IMR-90 (cell line): ENCODE measurements at regions not wholly inside any gene's neighbourhood (a gene's known extent, or its start where the extent isn't known, plus 50 kb on each side); places are given as distances from the start of the nearest gene placed in this dataset.

Source experiments
- ATAC-seq: fragments of 200-7000 bp; cut with Tn5 transposase; 2 replicates; pipeline ENCODE4 v1.9.1; 2020; ENCODE audit warnings: low read depth, mild to moderate bottlenecking, moderate library complexity
- BruUV-seq: library from RNA; stranded (reverse); fragments of 400-500 nt; replicated peaks from 2 replicates; lab custom pipeline; 2021; lab: Mats Ljungman, UMichigan
- CTCF ChIA-PET: fragments of 300-600 bp; formaldehyde crosslinking; extraction: SDS; loops from one replicate; lab custom pipeline; 2021; ENCODE audit warnings: antibody characterized with exemption; lab: Yijun Ruan, JAX
- POLR2A ChIA-PET: fragments of 300-600 bp; sonication (Branson Sonifier 250); formaldehyde crosslinking; loops from one replicate; lab custom pipeline; 2022; ENCODE audit warnings: antibody characterized with exemption; ENCODE audit not compliant: unreplicated experiment; lab: Charles Lee
- DNase-seq: peaks from one replicate; pipeline ENCODE4 v3.0.0; 2013
- H2AFZ ChIP-seq: replicated peaks from 2 replicates; pipeline ENCODE3; 2013; ENCODE audit warnings: low read length, mild to moderate bottlenecking; ENCODE audit not compliant: poor library complexity
- H2AK5ac ChIP-seq: 2 replicates; pipeline ENCODE4 v1.6.1; 2013; ENCODE audit warnings: low read depth, low read length, inconsistent platforms
- H2AK9ac ChIP-seq: replicated peaks from 2 replicates; pipeline ENCODE3; 2013; ENCODE audit warnings: mild to moderate bottlenecking, low read depth, low read length, moderate library complexity; ENCODE audit not compliant: poor library complexity
- H2BK120ac ChIP-seq: 2 replicates; pipeline ENCODE4 v1.6.1; 2013; ENCODE audit warnings: low read depth, low read length, inconsistent platforms
- H2BK15ac ChIP-seq: 3 replicates; pipeline ENCODE4 v1.6.1; 2013; ENCODE audit warnings: low read depth, low read length, inconsistent platforms
- H2BK20ac ChIP-seq: 2 replicates; pipeline ENCODE4 v1.6.1; 2013; ENCODE audit warnings: low read depth, mild to moderate bottlenecking, inconsistent platforms, low read length, moderate library complexity
- H2BK5ac ChIP-seq: 2 replicates; pipeline ENCODE4 v1.6.1; 2013; ENCODE audit warnings: mild to moderate bottlenecking, low read depth, low read length, inconsistent platforms; ENCODE audit not compliant: poor library complexity, severe bottlenecking
- H3K14ac ChIP-seq: replicated peaks from 2 replicates; pipeline ENCODE4 v1.6.1; 2013; ENCODE audit warnings: low read depth, low read length, inconsistent platforms
- H3K18ac ChIP-seq: 2 replicates; pipeline ENCODE4 v1.6.1; 2013; ENCODE audit warnings: low read depth, low read length, control low read depth
- H3K23ac ChIP-seq: 2 replicates; pipeline ENCODE4 v1.6.1; 2013; ENCODE audit warnings: low read depth, low read length, inconsistent platforms
- H3K27ac ChIP-seq: 2 replicates; pipeline ENCODE4 v1.5.1; 2013; ENCODE audit warnings: mild to moderate bottlenecking, control low read depth, low read length; ENCODE audit not compliant: insufficient read depth
- H3K27me3 ChIP-seq: 2 replicates; pipeline ENCODE4 v1.6.1; 2013; ENCODE audit warnings: low read length; ENCODE audit not compliant: control insufficient read depth, insufficient read depth
- H3K36me3 ChIP-seq: 2 replicates; pipeline ENCODE4 v1.6.1; 2013; ENCODE audit warnings: low read length, mixed read lengths; ENCODE audit not compliant: control insufficient read depth, insufficient read depth
- H3K4ac ChIP-seq: 2 replicates; pipeline ENCODE4 v1.6.1; 2013; ENCODE audit warnings: low read depth, low read length, inconsistent platforms
- H3K4me1 ChIP-seq: 2 replicates; pipeline ENCODE4 v1.6.1; 2013; ENCODE audit warnings: low read length, mixed read lengths; ENCODE audit not compliant: control insufficient read depth, insufficient read depth
- H3K4me2 ChIP-seq: 2 replicates; pipeline ENCODE4 v1.6.1; 2013; ENCODE audit warnings: low read depth, mild to moderate bottlenecking, control low read depth, low read length, moderate library complexity
- H3K4me3 ChIP-seq: 2 replicates; pipeline ENCODE4 v1.5.1; 2013; ENCODE audit warnings: low read depth, mild to moderate bottlenecking, control low read depth, low read length, moderate library complexity; ENCODE audit not compliant: insufficient read depth
- H3K56ac ChIP-seq: 2 replicates; pipeline ENCODE4 v1.6.1; 2013; ENCODE audit warnings: low read length, inconsistent platforms; ENCODE audit not compliant: insufficient read depth; ENCODE audit errors: extremely low read depth
- H3K79me1 ChIP-seq, 2 experiments: 2 replicates each; pipeline ENCODE4 v1.6.1; 2013; ENCODE audit warnings: low read length in 2 of 2, inconsistent platforms in 1 of 2, low read depth in 1 of 2
- H3K9ac ChIP-seq: 2 replicates; pipeline ENCODE4 v1.6.1; 2013; ENCODE audit warnings: low read depth, low read length, control low read depth
- H3K9me1 ChIP-seq: 2 replicates; pipeline ENCODE4 v1.6.1; 2013; ENCODE audit warnings: low read length, inconsistent platforms; ENCODE audit not compliant: insufficient read depth
- H3K9me3 ChIP-seq: 2 replicates; pipeline ENCODE4 v1.6.1; 2013; ENCODE audit warnings: low read length; ENCODE audit not compliant: control insufficient read depth, insufficient read depth
- H4K20me1 ChIP-seq: 2 replicates; pipeline ENCODE4 v1.6.1; 2013; ENCODE audit warnings: low read length, inconsistent platforms; ENCODE audit not compliant: insufficient read depth
- H4K5ac ChIP-seq: 2 replicates; pipeline ENCODE4 v1.6.1; 2013; ENCODE audit warnings: mild to moderate bottlenecking, low read depth, low read length, control low read depth
- H4K8ac ChIP-seq, 2 experiments: 2 replicates each; pipeline ENCODE4 v1.6.1; 2013; ENCODE audit warnings: low read depth in 2 of 2, low read length in 2 of 2, control low read depth in 1 of 2, inconsistent platforms in 1 of 2
- H4K91ac ChIP-seq: 2 replicates; pipeline ENCODE4 v1.6.1; 2013; ENCODE audit warnings: low read depth, low read length, inconsistent platforms; ENCODE audit not compliant: insufficient read depth
- BHLHE40 ChIP-seq: fragments of 150-350 bp; IDR thresholded peaks from 2 replicates; pipeline ENCODE4 v1.6.1; 2016; ENCODE audit warnings: mild to moderate bottlenecking, low read depth, low read length
- CEBPB ChIP-seq: IDR thresholded peaks from 2 replicates; pipeline ENCODE4 v1.6.1; 2012; ENCODE audit warnings: low read depth, low read length, improper control_type of control experiment
- CHD1 ChIP-seq: IDR thresholded peaks from 2 replicates; pipeline ENCODE4 v1.6.1; 2012; ENCODE audit warnings: low read depth, low read length, improper control_type of control experiment
- CTCF ChIP-seq: conservative IDR thresholded peaks from 2 replicates; pipeline ENCODE4 v1.5.1; 2012; ENCODE audit warnings: mild to moderate bottlenecking, low read depth, low read length, improper control_type of control experiment
- FOS ChIP-seq: fragments of 150-350 bp; IDR thresholded peaks from 2 replicates; pipeline ENCODE4 v1.6.1; 2016; ENCODE audit warnings: low read depth, low read length
- MAFK ChIP-seq: IDR thresholded peaks from 2 replicates; pipeline ENCODE4 v1.6.1; 2012; ENCODE audit warnings: low read depth, low read length, improper control_type of control experiment
- MAZ ChIP-seq: IDR thresholded peaks from 2 replicates; pipeline ENCODE4 v1.6.1; 2012; ENCODE audit warnings: low read depth, mild to moderate bottlenecking, low read length, improper control_type of control experiment, moderate library complexity, borderline replicate concordance
- MXI1 ChIP-seq: IDR thresholded peaks from 2 replicates; pipeline ENCODE4 v1.6.1; 2012; ENCODE audit warnings: low read depth, mild to moderate bottlenecking, low read length, moderate library complexity, borderline replicate concordance
- NFE2L2 ChIP-seq: fragments of 150-350 bp; IDR thresholded peaks from 2 replicates; pipeline ENCODE4 v1.6.1; 2016; ENCODE audit warnings: low read depth, mild to moderate bottlenecking, low read length
- POLR2A ChIP-seq: IDR thresholded peaks from 2 replicates; pipeline ENCODE4 v1.6.1; 2012; ENCODE audit warnings: mild to moderate bottlenecking, low read depth, low read length
- RAD21 ChIP-seq: IDR thresholded peaks from 2 replicates; pipeline ENCODE4 v1.6.1; 2012; ENCODE audit warnings: low read length, improper control_type of control experiment
- RCOR1 ChIP-seq: IDR thresholded peaks from 2 replicates; pipeline ENCODE4 v1.6.1; 2012; ENCODE audit warnings: mild to moderate bottlenecking, low read length, improper control_type of control experiment; ENCODE audit not compliant: insufficient replicate concordance
- RFX5 ChIP-seq: IDR thresholded peaks from 2 replicates; pipeline ENCODE4 v1.8.0; 2012; ENCODE audit warnings: low read depth, mild to moderate bottlenecking, low read length, moderate library complexity
- SMC3 ChIP-seq: fragments of 150-350 bp; IDR thresholded peaks from 2 replicates; pipeline ENCODE4 v1.6.1; 2016; ENCODE audit warnings: low read depth, mild to moderate bottlenecking, antibody characterized with exemption, low read length, moderate library complexity
- USF2 ChIP-seq: fragments of 150-350 bp; IDR thresholded peaks from 2 replicates; pipeline ENCODE4 v1.6.1; 2017; ENCODE audit warnings: mild to moderate bottlenecking, antibody characterized with exemption, low read length, low read depth
- WGBS, 2 experiments: methylation state at CpG; one replicate each; pipeline versions ENCODE4 v1.1.5 to v1.1.7; 2013; ENCODE audit warnings: missing lambda C conversion rate in 2 of 2; ENCODE audit not compliant: insufficient read length in 1 of 2; ENCODE audit errors: extremely low coverage in 2 of 2; 5-methylcytosine and 5-hydroxymethylcytosine counted together
- dilution Hi-C: fragments of 300-500 bp; cut with HindIII; formaldehyde crosslinking; loops from one replicate; pipeline ENCODE4 v1.14.3; 2018; ENCODE audit warnings: low sequenced_read_pairs; ENCODE audit not compliant: unreplicated experiment
- in situ Hi-C: fragments of 300-500 bp; cut with MboI; formaldehyde crosslinking; loops from 3 replicates; pipeline ENCODE4 v1.14.3; 2019; ENCODE audit warnings: low sequenced_read_pairs, inconsistent platforms, mixed read lengths
- intact Hi-C: fragments of 100-400 bp; cut with micrococcal nuclease; formaldehyde crosslinking; loops from 2 replicates; pipeline ENCODE4 v1.10.0; 2022
- TF ChIP-seq, protein P1 (sequence below): fragments of 150-350 bp; IDR thresholded peaks from 2 replicates; pipeline ENCODE4 v1.6.1; 2016; ENCODE audit warnings: low read depth, mild to moderate bottlenecking, low read length, moderate library complexity, borderline replicate concordance

- Histone ChIP-seq H3K9me1 (peaks cover 2% of the 10 kb centered on the region; the same call in 1 of the 2 replicates), H2AK5ac (no peak overlapping the region), H3K18ac (no peak overlapping the region), H2BK15ac (no peak overlapping the region), H3K9ac (no peak overlapping the region), H3K9me3 (no peaks in the 10 kb centered on the region), H3K27me3 (no peaks in the 10 kb centered on the region; the same call in 1 of the 2 replicates), H3K56ac (no peak overlapping the region), H3K14ac (no peak overlapping the region), H4K8ac (no peak overlapping the region), H4K20me1 (no peaks in the 10 kb centered on the region), H3K27ac (no peak overlapping the region), H4K5ac (no peak overlapping the region), H3K4me2 (no peak overlapping the region), H2AK9ac (no peak overlapping the region), H2BK5ac (no peak overlapping the region), H3K4ac (no peak overlapping the region), H3K23ac (no peak overlapping the region), H3K79me1 (no peaks in the 10 kb centered on the region), H2BK120ac (no peak overlapping the region), H3K4me1 (no peaks in the 10 kb centered on the region), H2BK20ac (no peak overlapping the region), H3K4me3 (no peak overlapping the region), H2AFZ (no peak overlapping the region), H4K91ac (no peak overlapping the region), H3K36me3 (no peaks in the 10 kb centered on the region)
- ATAC-seq = no peak
- in situ Hi-C loops (no loop called here), dilution Hi-C loops (no loop called here), intact Hi-C loops (no loop called here)
- no TSS peak for BruUV-seq
- no peak for DNase-seq
- WGBS, 2 experiments = 54% methylated on average over 4 of the region's 10 CpGs; no CpG with 5 or more reads in 1 of the 2 experiments
- CTCF ChIA-PET = no interaction called here
- TF ChIP-seq SMC3 = no peak
- no peak for TF ChIP-seq CEBPB
- TF ChIP-seq MAZ = no peak
- no peak for TF ChIP-seq BHLHE40
- TF ChIP-seq FOS = no peak
- no peak for TF ChIP-seq RAD21
- no peak for TF ChIP-seq POLR2A
- no peak for TF ChIP-seq CHD1
- TF ChIP-seq USF2 = no peak
- no peak for TF ChIP-seq RFX5
- no peak for TF ChIP-seq MXI1
- TF ChIP-seq, protein P1, sequence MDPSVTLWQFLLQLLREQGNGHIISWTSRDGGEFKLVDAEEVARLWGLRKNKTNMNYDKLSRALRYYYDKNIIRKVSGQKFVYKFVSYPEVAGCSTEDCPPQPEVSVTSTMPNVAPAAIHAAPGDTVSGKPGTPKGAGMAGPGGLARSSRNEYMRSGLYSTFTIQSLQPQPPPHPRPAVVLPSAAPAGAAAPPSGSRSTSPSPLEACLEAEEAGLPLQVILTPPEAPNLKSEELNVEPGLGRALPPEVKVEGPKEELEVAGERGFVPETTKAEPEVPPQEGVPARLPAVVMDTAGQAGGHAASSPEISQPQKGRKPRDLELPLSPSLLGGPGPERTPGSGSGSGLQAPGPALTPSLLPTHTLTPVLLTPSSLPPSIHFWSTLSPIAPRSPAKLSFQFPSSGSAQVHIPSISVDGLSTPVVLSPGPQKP = no peak
- no peak for TF ChIP-seq RCOR1
- no peak for TF ChIP-seq NFE2L2
- no peak for TF ChIP-seq CTCF
- TF ChIP-seq MAFK = no peak
- POLR2A ChIA-PET = no interaction called here
Observed at GRCh38 chr20:40763646-40764295, 74.7 kb upstream of the MAFB start.
